ENCODE measurements at regions not wholly inside any gene's neighbourhood (a gene's known extent, or its start where the extent isn't known, plus 50 kb on each side); places are given as distances from the start of the nearest gene placed in this dataset.

DNA sequence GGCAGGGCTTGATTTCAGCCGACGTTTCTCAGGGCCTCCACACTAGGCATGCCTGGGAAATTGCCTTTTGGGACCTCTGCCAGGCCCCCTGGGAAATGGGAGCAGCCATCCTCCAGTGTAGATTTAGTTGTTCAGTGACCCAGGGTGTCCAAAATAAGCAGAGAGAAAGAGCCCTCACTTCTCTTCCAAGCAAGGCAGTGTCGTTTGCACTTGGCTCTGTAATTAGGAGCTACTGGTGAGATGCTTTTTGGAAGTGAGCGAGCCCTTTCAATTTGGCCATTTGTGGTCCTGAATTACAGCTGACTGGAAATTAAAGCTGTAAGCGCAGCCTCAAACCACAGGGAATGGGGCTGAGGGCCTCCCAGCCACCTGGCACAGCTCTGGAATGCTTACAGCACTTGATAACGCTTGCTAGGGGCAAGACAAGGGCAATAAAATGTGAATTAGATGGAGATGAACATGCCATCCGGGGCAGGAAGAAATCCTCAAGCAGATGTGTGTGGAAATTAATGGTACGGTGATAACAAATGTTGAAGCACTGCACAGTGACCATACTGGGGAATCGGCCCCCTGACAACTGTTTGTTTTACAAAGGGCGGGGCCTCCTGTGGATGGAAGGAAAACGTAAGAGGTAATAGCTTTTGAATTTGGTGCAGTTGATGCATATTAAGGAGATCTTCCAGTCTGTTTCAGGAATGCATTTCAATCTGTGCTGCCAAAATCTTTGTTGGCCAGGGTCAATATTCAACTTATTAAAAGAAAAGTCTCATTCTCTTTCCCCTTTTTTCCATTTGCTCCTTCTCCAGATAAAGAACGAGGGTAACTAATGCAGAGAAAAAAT lies 173.1 kb downstream of the UXS1 start:
- no peak overlapping the region for H3K27ac ChIP-seq
- no peaks in the 10 kb centered on the region for H4K20me1 ChIP-seq (ENCODE audit: insufficient read depth)
- H3K4me1 ChIP-seq (ENCODE audit: low read depth, poor library complexity, severe bottlenecking): no peaks in the 10 kb centered on the region
- no peak overlapping the region for H3K4me2 ChIP-seq
- H3K9ac ChIP-seq: no peak overlapping the region
- no peak overlapping the region for H2AFZ ChIP-seq (ENCODE audit: low read depth)
- TF ChIP-seq, protein P1, sequence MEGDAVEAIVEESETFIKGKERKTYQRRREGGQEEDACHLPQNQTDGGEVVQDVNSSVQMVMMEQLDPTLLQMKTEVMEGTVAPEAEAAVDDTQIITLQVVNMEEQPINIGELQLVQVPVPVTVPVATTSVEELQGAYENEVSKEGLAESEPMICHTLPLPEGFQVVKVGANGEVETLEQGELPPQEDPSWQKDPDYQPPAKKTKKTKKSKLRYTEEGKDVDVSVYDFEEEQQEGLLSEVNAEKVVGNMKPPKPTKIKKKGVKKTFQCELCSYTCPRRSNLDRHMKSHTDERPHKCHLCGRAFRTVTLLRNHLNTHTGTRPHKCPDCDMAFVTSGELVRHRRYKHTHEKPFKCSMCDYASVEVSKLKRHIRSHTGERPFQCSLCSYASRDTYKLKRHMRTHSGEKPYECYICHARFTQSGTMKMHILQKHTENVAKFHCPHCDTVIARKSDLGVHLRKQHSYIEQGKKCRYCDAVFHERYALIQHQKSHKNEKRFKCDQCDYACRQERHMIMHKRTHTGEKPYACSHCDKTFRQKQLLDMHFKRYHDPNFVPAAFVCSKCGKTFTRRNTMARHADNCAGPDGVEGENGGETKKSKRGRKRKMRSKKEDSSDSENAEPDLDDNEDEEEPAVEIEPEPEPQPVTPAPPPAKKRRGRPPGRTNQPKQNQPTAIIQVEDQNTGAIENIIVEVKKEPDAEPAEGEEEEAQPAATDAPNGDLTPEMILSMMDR (conservative IDR thresholded peaks at IDR 0.05; ENCODE audit: low read depth, low read length): no peak
- H3K4me3 ChIP-seq (IDR thresholded peaks at IDR 0.05; ENCODE audit: insufficient read depth, low read depth, low read length): no peak overlapping the region
- no peaks in the 10 kb centered on the region for H3K36me3 ChIP-seq (ENCODE audit: insufficient read depth)
- no peaks in the 10 kb centered on the region for H3K79me2 ChIP-seq (ENCODE audit: insufficient read depth, low read depth)
- H3K27me3 ChIP-seq (ENCODE audit: insufficient read depth, low read depth): no peaks in the 10 kb centered on the region

DNA sequence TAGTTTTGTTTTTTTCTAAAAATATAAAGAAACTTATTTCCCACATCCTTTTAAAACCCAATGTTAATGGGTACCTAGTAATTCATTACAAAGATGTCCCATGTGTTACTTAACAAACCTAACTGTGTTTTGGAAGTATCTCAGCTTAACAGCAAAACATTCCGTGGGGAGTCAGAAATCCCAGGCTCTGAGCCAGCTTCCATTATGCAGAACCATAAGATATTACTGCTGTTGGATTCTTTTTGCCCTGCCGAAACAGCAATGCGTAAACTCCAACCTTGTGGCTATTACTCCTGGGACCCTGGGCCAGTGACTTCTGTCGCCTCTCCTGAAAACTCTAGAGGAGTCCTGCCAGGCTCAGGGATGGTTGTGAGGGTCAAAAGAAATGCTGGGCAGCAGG lies 174.1 kb downstream of the UXS1 start:
- Histone ChIP-seq H3K4me2 (no peak overlapping the region), H4K20me1 (ENCODE audit: insufficient read depth) (no peaks in the 10 kb centered on the region), H3K79me2 (ENCODE audit: insufficient read depth, low read depth) (no peaks in the 10 kb centered on the region), H2AFZ (ENCODE audit: low read depth) (no peak overlapping the region), H3K9ac (no peak overlapping the region), H3K27me3 (ENCODE audit: insufficient read depth, low read depth) (no peaks in the 10 kb centered on the region), H3K4me3 (IDR thresholded peaks at IDR 0.05; ENCODE audit: insufficient read depth, low read depth, low read length) (no peak overlapping the region), H3K4me1 (ENCODE audit: low read depth, poor library complexity, severe bottlenecking) (no peaks in the 10 kb centered on the region), H3K27ac (no peak overlapping the region), H3K36me3 (ENCODE audit: insufficient read depth) (no peaks in the 10 kb centered on the region)
- TF ChIP-seq, protein P1 (conservative IDR thresholded peaks at IDR 0.05; ENCODE audit: low read depth, low read length): no peak

DNA sequence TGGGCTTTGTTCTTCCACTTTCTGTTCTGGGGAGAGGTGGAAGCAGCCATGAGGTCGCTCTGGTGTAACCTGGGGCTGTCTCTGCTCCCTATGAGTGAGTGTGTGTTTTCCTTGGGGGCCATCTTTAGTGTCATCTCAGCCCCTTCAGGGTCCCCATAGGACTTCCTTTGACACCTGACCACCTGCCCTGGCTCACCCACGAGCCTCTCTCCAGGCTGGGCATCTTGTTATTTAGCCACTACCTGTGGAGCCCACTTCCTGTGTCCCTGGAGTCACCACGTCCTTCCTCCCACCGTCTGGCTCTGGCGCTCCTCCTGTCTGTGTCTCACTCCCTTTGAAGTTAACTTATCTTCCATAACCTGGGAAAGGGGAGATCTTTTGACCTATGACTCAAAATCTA lies 176.0 kb downstream of the UXS1 start:
- Histone ChIP-seq H3K27me3 (ENCODE audit: insufficient read depth, low read depth) (no peaks in the 10 kb centered on the region), H3K79me2 (ENCODE audit: insufficient read depth, low read depth) (no peaks in the 10 kb centered on the region), H3K4me2 (no peak overlapping the region), H3K27ac (no peak overlapping the region), H3K9ac (no peak overlapping the region), H3K4me3 (IDR thresholded peaks at IDR 0.05; ENCODE audit: insufficient read depth, low read depth, low read length) (no peak overlapping the region), H3K36me3 (ENCODE audit: insufficient read depth) (no peaks in the 10 kb centered on the region), H2AFZ (ENCODE audit: low read depth) (no peak overlapping the region), H4K20me1 (ENCODE audit: insufficient read depth) (no peaks in the 10 kb centered on the region), H3K4me1 (ENCODE audit: low read depth, poor library complexity, severe bottlenecking) (no peaks in the 10 kb centered on the region)
- TF ChIP-seq, protein P1 (conservative IDR thresholded peaks at IDR 0.05; ENCODE audit: low read depth, low read length): no peak

DNA sequence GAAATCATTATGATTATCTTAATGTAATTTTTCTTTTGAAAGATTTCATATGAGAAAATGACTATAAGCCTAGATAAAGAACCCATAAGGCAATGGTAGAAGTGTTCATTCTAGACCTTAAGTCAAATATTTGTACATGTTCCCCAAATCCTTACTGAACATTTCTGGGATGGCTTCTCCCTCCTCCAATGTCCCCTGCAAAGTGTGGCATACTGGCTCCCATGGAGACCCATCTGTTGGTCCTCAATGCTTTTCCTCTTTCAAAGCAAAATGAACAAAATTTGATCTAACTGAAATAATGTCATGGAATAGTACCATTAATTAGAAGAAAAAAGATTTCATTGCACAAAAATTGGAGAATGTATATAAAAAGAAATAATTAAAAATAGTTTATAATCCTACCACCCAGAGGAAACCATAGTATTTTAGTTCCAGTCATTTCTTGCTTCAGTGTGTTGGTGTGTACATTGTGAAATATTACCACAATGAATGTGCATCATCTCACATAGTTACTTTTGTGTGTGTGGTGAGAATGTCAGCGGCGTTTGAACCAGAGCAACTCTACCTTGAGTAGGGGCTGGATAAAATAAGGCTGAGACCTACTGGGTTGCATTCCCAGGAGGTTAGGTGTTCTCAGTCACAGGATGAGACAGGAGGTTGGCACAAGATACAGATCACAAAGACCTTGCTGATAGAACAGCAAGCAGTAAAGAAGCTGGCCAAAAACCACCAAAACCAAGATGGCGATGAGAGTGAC lies 181.3 kb downstream of the UXS1 start:
- H3K4me2 ChIP-seq: no peak overlapping the region
- TF ChIP-seq, protein P1 (conservative IDR thresholded peaks at IDR 0.05; ENCODE audit: low read depth, low read length): no peak
- H3K27ac ChIP-seq: no peak overlapping the region
- H4K20me1 ChIP-seq (ENCODE audit: insufficient read depth): no peaks in the 10 kb centered on the region
- H3K4me3 ChIP-seq (IDR thresholded peaks at IDR 0.05; ENCODE audit: insufficient read depth, low read depth, low read length): no peak overlapping the region
- no peaks in the 10 kb centered on the region for H3K36me3 ChIP-seq (ENCODE audit: insufficient read depth)
- H3K4me1 ChIP-seq (ENCODE audit: low read depth, poor library complexity, severe bottlenecking): no peaks in the 10 kb centered on the region
- no peaks in the 10 kb centered on the region for H3K27me3 ChIP-seq (ENCODE audit: insufficient read depth, low read depth)
- H3K9ac ChIP-seq: no peak overlapping the region
- H2AFZ ChIP-seq (ENCODE audit: low read depth): no peak overlapping the region
- no peaks in the 10 kb centered on the region for H3K79me2 ChIP-seq (ENCODE audit: insufficient read depth, low read depth)

Measured in KMS-11 (cell line).